T-cell (primary cell): ENCODE measurements at regions not wholly inside any gene's neighbourhood (a gene's known extent, or its start where the extent isn't known, plus 50 kb on each side); places are given as distances from the start of the nearest gene placed in this dataset.

Experiments
- ATAC-seq, 4 experiments: fragments of 200-7000 bp in 3 of 4; fragments of 150-1000 bp in 1 of 4; cut with Tn5 transposase; replicated peaks in 1 of 4; 1 replicate in 3 of 4; 2 replicates in 1 of 4; pipeline ENCODE4 v1.10.0; 2021; ENCODE audit warnings: moderate library complexity in 3 of 4, mild to moderate bottlenecking in 2 of 4, moderate number of reproducible peaks in 1 of 4
- CTCF ChIA-PET, 2 donors: fragments of 300-600 bp; sonication (Branson Sonifier 250); formaldehyde crosslinking; loops; one replicate each; lab custom pipeline; 2022; ENCODE audit warnings: antibody characterized with exemption in 2 of 2; lab: Charles Lee
- POLR2A ChIA-PET, 2 donors: fragments of 300-600 bp; sonication (Branson Sonifier 250); formaldehyde crosslinking; loops; one replicate each; lab custom pipeline; 2022; ENCODE audit warnings: antibody characterized with exemption in 2 of 2; lab: Charles Lee
- DNase-seq, 35 experiments: peaks; one replicate each; pipeline versions ENCODE4 v3.0.0 to v3.0.0-alpha.2; 2013 to 2023
- H3K27ac ChIP-seq: one replicate; pipeline ENCODE4 v1.5.1; 2013; ENCODE audit warnings: low read length
- H3K27me3 ChIP-seq, 2 experiments: replicated peaks in 1 of 2; 1 replicate in 1 of 2; 2 replicates in 1 of 2; pipeline versions ENCODE4 v1.6.1 to v1.7.0; 2013; ENCODE audit warnings: low read length in 1 of 2, mixed read lengths in 1 of 2; ENCODE audit not compliant: control insufficient read depth in 2 of 2, insufficient read depth in 2 of 2; ENCODE audit errors: extremely low read depth in 1 of 2
- H3K36me3 ChIP-seq, 2 donors: 1 replicate in 1 of 2; 2 replicates in 1 of 2; pipeline versions ENCODE4 v1.6.1 to v1.7.0; 2013; ENCODE audit warnings: low read length in 1 of 2; ENCODE audit not compliant: control insufficient read depth in 2 of 2, insufficient read depth in 1 of 2; ENCODE audit errors: extremely low read depth in 1 of 2
- H3K4me1 ChIP-seq, 2 experiments: 1 replicate in 1 of 2; 2 replicates in 1 of 2; pipeline versions ENCODE4 v1.6.1 to v1.7.0; 2013; ENCODE audit warnings: low read length in 2 of 2, mixed read lengths in 1 of 2; ENCODE audit not compliant: insufficient read depth in 2 of 2, control insufficient read depth in 1 of 2; ENCODE audit errors: extremely low read depth in 1 of 2
- H3K4me3 ChIP-seq, 2 donors: 1 replicate in 1 of 2; 2 replicates in 1 of 2; pipeline versions ENCODE4 v1.5.1 to v1.7.0; 2013; ENCODE audit warnings: mild to moderate bottlenecking in 2 of 2, low read length in 1 of 2, moderate library complexity in 1 of 2; ENCODE audit not compliant: control insufficient read depth in 1 of 2; ENCODE audit errors: extremely low read depth in 1 of 2
- H3K9me3 ChIP-seq: 2 replicates; pipeline ENCODE4 v1.7.0; 2013
- H3K27ac Mint-ChIP-seq, 2 donors: one replicate each; pipeline ENCODE4 v1.8.0; 2020 to 2021; ENCODE audit warnings: mild to moderate bottlenecking in 2 of 2, mixed read lengths in 2 of 2
- H3K27me3 Mint-ChIP-seq, 2 donors: one replicate each; pipeline ENCODE4 v1.8.0; 2021 to 2022; ENCODE audit warnings: mixed read lengths in 2 of 2
- H3K36me3 Mint-ChIP-seq: one replicate; pipeline ENCODE4 v1.8.0; 2021; ENCODE audit warnings: mixed read lengths
- H3K4me1 Mint-ChIP-seq, 3 donors: one replicate each; pipeline ENCODE4 v1.8.0; 2020 to 2022; ENCODE audit warnings: mixed read lengths in 3 of 3, mild to moderate bottlenecking in 1 of 3
- H3K4me3 Mint-ChIP-seq, 3 donors: one replicate each; pipeline ENCODE4 v1.8.0; 2020 to 2022; ENCODE audit warnings: mild to moderate bottlenecking in 3 of 3, mixed read lengths in 3 of 3, moderate library complexity in 3 of 3
- H3K9me3 Mint-ChIP-seq, 3 donors: one replicate each; pipeline ENCODE4 v1.8.0; 2020 to 2022; ENCODE audit warnings: mixed read lengths in 3 of 3
- WGBS: methylation state at CpG from one replicate; pipeline ENCODE4 v1.1.5; 2013; ENCODE audit warnings: missing lambda C conversion rate; ENCODE audit not compliant: insufficient coverage; 5-methylcytosine and 5-hydroxymethylcytosine counted together

- ATAC-seq: no peak
- H3K9me3 Mint-ChIP-seq: no peaks in the 10 kb centered on the region
- H3K27me3 Mint-ChIP-seq: peaks cover 5 to 7% of the 10 kb centered on the region in 2 donors
- no peaks in the 10 kb centered on the region for H3K27me3 ChIP-seq
- DNase-seq: no peak
- CTCF ChIA-PET: no interaction called here
- no peaks in the 10 kb centered on the region for H3K9me3 ChIP-seq
- H3K4me1 Mint-ChIP-seq: no peaks in the 10 kb centered on the region
- H3K36me3 ChIP-seq: no peaks in the 10 kb centered on the region
- no peaks in the 10 kb centered on the region for H3K36me3 Mint-ChIP-seq
- H3K4me3 Mint-ChIP-seq: no peak overlapping the region
- H3K27ac Mint-ChIP-seq: no peak overlapping the region
- no peak overlapping the region for H3K4me3 ChIP-seq
- POLR2A ChIA-PET: no interaction called here
- H3K4me1 ChIP-seq: no peaks in the 10 kb centered on the region
- 76% methylated on average over 2 of the region's 4 CpGs for WGBS
- H3K27ac ChIP-seq: no peak overlapping the region
Observed at GRCh38 chr2:55992455-55992854, 68.9 kb upstream of the EFEMP1 start.

GRCh38 chr2:55993685-55994084, 70.1 kb upstream of the EFEMP1 start:
- Histone ChIP-seq H3K27me3 (no peaks in the 10 kb centered on the region), H3K36me3 (no peaks in the 10 kb centered on the region), H3K4me1 (no peaks in the 10 kb centered on the region), H3K27ac (no peak overlapping the region), H3K9me3 (no peaks in the 10 kb centered on the region), H3K4me3 (no peak overlapping the region)
- CTCF ChIA-PET: no interaction called here
- no peak for ATAC-seq
- 83% methylated on average over 3 of the region's 4 CpGs for WGBS
- no peak for DNase-seq
- H3K27me3 Mint-ChIP-seq: peaks cover 4 to 7% of the 10 kb centered on the region in 2 donors
- H3K4me1 Mint-ChIP-seq: no peaks in the 10 kb centered on the region
- H3K4me3 Mint-ChIP-seq: no peak overlapping the region
- no peak overlapping the region for H3K27ac Mint-ChIP-seq
- POLR2A ChIA-PET: no interaction called here
- no peaks in the 10 kb centered on the region for H3K9me3 Mint-ChIP-seq
- no peaks in the 10 kb centered on the region for H3K36me3 Mint-ChIP-seq

- Mint-ChIP-seq H3K9me3 (no peaks in the 10 kb centered on the region), H3K27ac (no peak overlapping the region), H3K27me3 (peaks cover 4 to 7% of the 10 kb centered on the region in 2 donors), H3K4me3 (no peak overlapping the region), H3K4me1 (no peaks in the 10 kb centered on the region), H3K36me3 (no peaks in the 10 kb centered on the region)
- no CpG with 5 or more reads among the region's 1 CpG for WGBS
- CTCF ChIA-PET: no interaction called here
- Histone ChIP-seq H3K9me3 (no peaks in the 10 kb centered on the region), H3K4me3 (no peak overlapping the region), H3K4me1 (no peaks in the 10 kb centered on the region), H3K27me3 (no peaks in the 10 kb centered on the region), H3K27ac (no peak overlapping the region), H3K36me3 (no peaks in the 10 kb centered on the region)
- no peak for ATAC-seq
- DNase-seq: no peak
- POLR2A ChIA-PET: no interaction called here
Observed at GRCh38 chr2:55995211-55995610, 71.6 kb upstream of the EFEMP1 start.

- POLR2A ChIA-PET: no interaction called here
- Histone ChIP-seq H3K9me3 (peaks cover 2% of the 10 kb centered on the region), H3K4me3 (no peak overlapping the region), H3K27ac (no peak overlapping the region), H3K27me3 (no peaks in the 10 kb centered on the region), H3K4me1 (no peaks in the 10 kb centered on the region), H3K36me3 (no peaks in the 10 kb centered on the region)
- Mint-ChIP-seq H3K27me3 (peaks cover 4 to 7% of the 10 kb centered on the region in 2 donors), H3K27ac (no peak overlapping the region), H3K4me3 (no peak overlapping the region), H3K9me3 (no peaks in the 10 kb centered on the region), H3K4me1 (no peaks in the 10 kb centered on the region), H3K36me3 (no peaks in the 10 kb centered on the region)
- ATAC-seq: no peak
- no peak for DNase-seq
- CTCF ChIA-PET: no interaction called here
- WGBS: 60% methylated on average over 1 of the region's 2 CpGs
Observed at GRCh38 chr2:55995902-55996301, 72.3 kb upstream of the EFEMP1 start.

- no peak for DNase-seq
- Mint-ChIP-seq H3K9me3 (peaks cover 0 to 5% (median 0%) of the 10 kb centered on the region in 3 donors), H3K36me3 (no peaks in the 10 kb centered on the region), H3K27ac (no peak overlapping the region), H3K4me3 (no peak overlapping the region), H3K4me1 (no peaks in the 10 kb centered on the region), H3K27me3 (peaks cover 0 to 2% of the 10 kb centered on the region in 2 donors)
- peaks cover 2% of the 10 kb centered on the region for H3K9me3 ChIP-seq
- H3K27ac ChIP-seq: no peak overlapping the region
- H3K36me3 ChIP-seq: no peaks in the 10 kb centered on the region
- CTCF ChIA-PET: no interaction called here
- H3K27me3 ChIP-seq: no peaks in the 10 kb centered on the region
- no peak for ATAC-seq
- H3K4me1 ChIP-seq: no peaks in the 10 kb centered on the region
- H3K4me3 ChIP-seq: no peak overlapping the region
- POLR2A ChIA-PET: interaction anchor here in 1 of 2 donors (0.7 kb wide), 2 partner anchors 240 to 1933 kb away, joined by 3 to 4 read pairs; no protein-coding TSS in a partner anchor
Observed at GRCh38 chr2:55999231-55999630, 75.6 kb upstream of the EFEMP1 start.

- H3K4me1 Mint-ChIP-seq: no peaks in the 10 kb centered on the region
- ChIA-PET CTCF (no interaction called here), POLR2A (no interaction called here)
- H3K9me3 ChIP-seq: peaks cover 2% of the 10 kb centered on the region
- ATAC-seq (no peak), DNase-seq (no peak)
- no peaks in the 10 kb centered on the region for H3K4me1 ChIP-seq
- no peaks in the 10 kb centered on the region for H3K36me3 Mint-ChIP-seq
- no CpG with 5 or more reads among the region's 2 CpGs for WGBS
- H3K9me3 Mint-ChIP-seq: peaks cover 0 to 5% (median 0%) of the 10 kb centered on the region in 3 donors
- H3K27ac Mint-ChIP-seq: no peak overlapping the region
- no peak overlapping the region for H3K27ac ChIP-seq
- H3K36me3 ChIP-seq: no peaks in the 10 kb centered on the region
- H3K4me3 ChIP-seq: no peak overlapping the region
- H3K27me3 ChIP-seq: no peaks in the 10 kb centered on the region
- H3K27me3 Mint-ChIP-seq: peaks cover 0 to 2% of the 10 kb centered on the region in 2 donors
- H3K4me3 Mint-ChIP-seq: no peak overlapping the region
Observed at GRCh38 chr2:55999790-56000189, 76.2 kb upstream of the EFEMP1 start.

- H3K36me3 Mint-ChIP-seq: no peaks in the 10 kb centered on the region
- peaks cover 0 to 2% of the 10 kb centered on the region in 2 donors for H3K27me3 Mint-ChIP-seq
- Histone ChIP-seq H3K36me3 (no peaks in the 10 kb centered on the region), H3K4me3 (no peak overlapping the region), H3K4me1 (no peaks in the 10 kb centered on the region), H3K27ac (no peak overlapping the region), H3K27me3 (no peaks in the 10 kb centered on the region), H3K9me3 (peaks cover 2% of the 10 kb centered on the region)
- H3K4me3 Mint-ChIP-seq: no peak overlapping the region
- no peak for DNase-seq
- H3K27ac Mint-ChIP-seq: no peak overlapping the region
- no CpG with 5 or more reads among the region's 1 CpG for WGBS
- ATAC-seq: no peak
- CTCF ChIA-PET: no interaction called here
- POLR2A ChIA-PET: no interaction called here
- no peaks in the 10 kb centered on the region for H3K4me1 Mint-ChIP-seq
- H3K9me3 Mint-ChIP-seq: peaks cover 0 to 5% (median 0%) of the 10 kb centered on the region in 3 donors
Observed at GRCh38 chr2:56001947-56002346, 78.4 kb upstream of the EFEMP1 start.
